Trophoblast cell (in vitro differentiated cells and primary cell): ENCODE measurements at regions not wholly inside any gene's neighbourhood (a gene's known extent, or its start where the extent isn't known, plus 50 kb on each side); places are given as distances from the start of the nearest gene placed in this dataset.
"Not testable (repeated sequence)": the region's sequence is repeated elsewhere in the genome, so short reads cannot be mapped to it uniquely, and the experiment has no call there.

Experiments
- DNase-seq, 2 donors: peaks; one replicate each; pipeline ENCODE4 v3.0.0-alpha.2; 2016
- H2AFZ ChIP-seq: 2 replicates; pipeline ENCODE4 v1.6.1; 2013; ENCODE audit warnings: low read length, moderate library complexity, mild to moderate bottlenecking; ENCODE audit not compliant: insufficient read depth, poor library complexity
- H2AK5ac ChIP-seq: 2 replicates; pipeline ENCODE4 v1.6.1; 2013; ENCODE audit warnings: mild to moderate bottlenecking, low read length
- H2BK120ac ChIP-seq: 2 replicates; pipeline ENCODE4 v1.6.1; 2013; ENCODE audit warnings: low read length, mild to moderate bottlenecking, moderate library complexity; ENCODE audit not compliant: insufficient read depth, poor library complexity
- H2BK12ac ChIP-seq: 2 replicates; pipeline ENCODE4 v1.6.1; 2013; ENCODE audit warnings: mild to moderate bottlenecking, low read length, moderate library complexity
- H2BK5ac ChIP-seq: 2 replicates; pipeline ENCODE4 v1.6.1; 2013; ENCODE audit warnings: low read length, low read depth, moderate library complexity, mild to moderate bottlenecking; ENCODE audit not compliant: poor library complexity
- H3K14ac ChIP-seq: 2 replicates; pipeline ENCODE4 v1.6.1; 2013; ENCODE audit warnings: mild to moderate bottlenecking, low read length
- H3K18ac ChIP-seq: 2 replicates; pipeline ENCODE4 v1.6.1; 2013; ENCODE audit warnings: mild to moderate bottlenecking, low read length
- H3K23ac ChIP-seq: 2 replicates; pipeline ENCODE4 v1.6.1; 2013; ENCODE audit warnings: low read length
- H3K27ac ChIP-seq: 2 replicates; pipeline ENCODE4 v1.5.1; 2013; ENCODE audit warnings: low read depth, mild to moderate bottlenecking, inconsistent platforms, low read length, moderate library complexity
- H3K27me3 ChIP-seq: 2 replicates; pipeline ENCODE4 v1.6.1; 2013; ENCODE audit warnings: inconsistent platforms, mild to moderate bottlenecking, low read length, moderate library complexity; ENCODE audit not compliant: insufficient read depth
- H3K36me3 ChIP-seq, 2 experiments: 1 replicate in 1 of 2; 2 replicates in 1 of 2; pipeline ENCODE4 v1.6.1; 2013; ENCODE audit warnings: low read length in 2 of 2, mild to moderate bottlenecking in 2 of 2, moderate library complexity in 1 of 2; ENCODE audit not compliant: insufficient read depth in 2 of 2, control insufficient read depth in 1 of 2
- H3K4ac ChIP-seq: 2 replicates; pipeline ENCODE4 v1.6.1; 2013; ENCODE audit warnings: low read depth, mild to moderate bottlenecking, low read length, moderate library complexity
- H3K4me1 ChIP-seq, 2 experiments: 1 replicate in 1 of 2; 2 replicates in 1 of 2; pipeline ENCODE4 v1.6.1; 2013; ENCODE audit warnings: low read length in 2 of 2, mild to moderate bottlenecking in 2 of 2, moderate library complexity in 1 of 2; ENCODE audit not compliant: insufficient read depth in 2 of 2, control insufficient read depth in 1 of 2
- H3K4me2 ChIP-seq: 2 replicates; pipeline ENCODE4 v1.6.1; 2013; ENCODE audit warnings: inconsistent platforms, mild to moderate bottlenecking, low read length, moderate library complexity
- H3K4me3 ChIP-seq: 2 replicates; pipeline ENCODE4 v1.5.1; 2013; ENCODE audit warnings: mild to moderate bottlenecking, low read depth, low read length, inconsistent platforms
- H3K79me1 ChIP-seq: one replicate; pipeline ENCODE4 v1.6.1; 2013; ENCODE audit warnings: low read length
- H3K79me2 ChIP-seq: 2 replicates; pipeline ENCODE4 v1.6.1; 2013; ENCODE audit warnings: low read length, mild to moderate bottlenecking; ENCODE audit not compliant: control insufficient read depth, insufficient read depth, poor library complexity
- H3K9ac ChIP-seq: 2 replicates; pipeline ENCODE4 v1.6.1; 2013; ENCODE audit warnings: mild to moderate bottlenecking, low read length
- H3K9me3 ChIP-seq: 2 replicates; pipeline ENCODE4 v1.6.1; 2013; ENCODE audit warnings: low read depth, mild to moderate bottlenecking, control low read depth, inconsistent platforms, low read length; ENCODE audit not compliant: insufficient read depth
- H4K12ac ChIP-seq: 2 replicates; pipeline ENCODE4 v1.6.1; 2013; ENCODE audit warnings: low read depth, mild to moderate bottlenecking, low read length, moderate library complexity
- H4K8ac ChIP-seq: 2 replicates; pipeline ENCODE4 v1.6.1; 2013; ENCODE audit warnings: low read depth, mild to moderate bottlenecking, low read length, moderate library complexity
- H4K91ac ChIP-seq: one replicate; pipeline ENCODE4 v1.6.1; 2013; ENCODE audit warnings: low read depth, mild to moderate bottlenecking, low read length, moderate library complexity
- WGBS: extraction: QIAGEN DNeasy Blood & Tissue Kit; methylation state at CpG from one replicate; pipeline ENCODE4 v1.1.7; 2013; ENCODE audit warnings: missing lambda C conversion rate; ENCODE audit not compliant: insufficient read length, insufficient coverage; ENCODE audit errors: extremely low coverage; 5-methylcytosine and 5-hydroxymethylcytosine counted together

DNA sequence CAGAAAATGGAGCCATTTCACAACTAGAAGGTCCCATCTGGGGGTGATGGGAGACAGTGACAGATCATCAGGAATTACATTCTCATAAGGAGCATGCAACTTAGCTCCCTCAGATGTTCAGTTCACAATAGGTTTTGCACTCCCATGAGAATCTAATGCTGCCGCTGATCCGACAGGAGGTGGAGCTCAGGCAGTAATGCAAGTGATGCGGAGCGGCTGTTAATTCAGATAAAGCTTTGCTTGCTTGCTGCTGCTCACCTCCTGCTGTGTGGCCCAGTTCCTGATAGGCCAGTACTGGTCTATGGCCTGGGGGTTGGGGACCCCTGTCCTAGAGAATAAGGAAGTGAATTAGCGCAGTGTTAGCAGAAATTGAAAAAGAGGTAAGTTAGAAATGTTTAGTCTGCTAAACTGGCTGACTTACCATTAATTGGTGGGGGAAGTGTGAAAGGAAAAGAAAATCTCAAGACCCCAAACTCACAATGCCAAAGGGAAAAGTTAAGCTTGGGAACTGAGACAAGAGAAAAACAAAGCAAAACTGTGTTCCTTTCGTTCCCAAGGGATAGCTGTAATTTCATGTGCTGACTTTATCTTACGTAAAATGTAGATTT, 76.4 kb downstream of the LYZL2 start:
- H3K4ac ChIP-seq = no peak overlapping the region
- H3K18ac ChIP-seq = no peak overlapping the region
- no peak overlapping the region for H3K4me2 ChIP-seq
- H3K14ac ChIP-seq = no peak overlapping the region
- H3K4me3 ChIP-seq = no peak overlapping the region
- no peak overlapping the region for H3K27ac ChIP-seq
- H2AK5ac ChIP-seq = no peak overlapping the region
- H3K4me1 ChIP-seq = peaks cover 3 to 8% of the 10 kb centered on the region in 2 experiments
- DNase-seq = no peak
- no peak overlapping the region for H2BK120ac ChIP-seq
- WGBS = no CpG with 5 or more reads among the region's 7 CpGs
- H3K27me3 ChIP-seq = no peaks in the 10 kb centered on the region
- H4K91ac ChIP-seq = no peak overlapping the region
- H4K8ac ChIP-seq = no peak overlapping the region
- H3K79me2 ChIP-seq = no peaks in the 10 kb centered on the region
- no peak overlapping the region for H4K12ac ChIP-seq
- no peak overlapping the region for H3K23ac ChIP-seq
- no peaks in the 10 kb centered on the region for H3K79me1 ChIP-seq
- H3K9ac ChIP-seq = no peak overlapping the region
- H3K9me3 ChIP-seq = peaks cover 2% of the 10 kb centered on the region
- H2AFZ ChIP-seq = no peak overlapping the region
- H3K36me3 ChIP-seq = no peaks in the 10 kb centered on the region
- H2BK12ac ChIP-seq = no peak overlapping the region
- H2BK5ac ChIP-seq = no peak overlapping the region

DNA sequence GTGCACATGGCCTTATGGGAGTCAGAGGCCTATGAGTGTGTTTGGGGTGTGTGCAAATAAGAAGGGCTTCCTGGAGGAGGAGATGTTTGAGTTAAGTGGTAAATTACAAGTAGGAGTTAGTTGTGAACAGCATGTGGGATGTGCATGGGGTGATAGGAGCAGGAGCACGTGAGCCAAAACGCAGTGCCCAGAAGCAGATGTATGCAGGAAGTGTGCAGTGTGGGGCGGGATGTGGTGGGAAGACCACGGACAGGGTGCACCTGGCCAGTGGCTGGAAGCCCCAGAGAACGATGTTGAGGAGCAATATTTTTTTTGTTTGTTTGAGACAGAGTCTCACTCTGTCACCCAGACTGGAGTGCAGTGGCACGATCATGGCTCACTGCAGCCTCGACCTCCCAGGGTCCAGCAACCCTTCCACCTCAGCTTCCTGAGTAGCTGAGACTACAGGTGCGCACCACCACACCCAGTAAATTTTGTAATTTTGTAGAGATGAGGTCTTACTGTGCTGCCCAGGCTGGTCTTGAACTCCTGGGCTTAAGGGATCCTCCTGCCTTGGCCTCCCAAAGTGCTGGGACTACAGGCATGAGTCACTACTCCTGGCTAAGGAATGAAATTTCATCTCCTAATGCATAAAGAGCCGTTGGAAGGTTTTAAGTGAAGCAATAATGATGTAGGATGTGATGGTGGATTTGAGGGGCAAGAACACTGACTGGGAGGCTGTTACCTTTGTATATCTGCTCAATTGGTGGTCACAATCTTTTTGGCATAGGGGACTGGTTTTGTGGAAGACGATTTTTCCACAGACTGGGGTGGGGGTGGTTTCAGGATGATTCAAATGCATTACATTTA, 78.4 kb downstream of the LYZL2 start:
- Histone ChIP-seq H4K91ac (no peak overlapping the region), H2AK5ac (no peak overlapping the region), H3K79me2 (no peaks in the 10 kb centered on the region), H3K9me3 (peaks cover 2% of the 10 kb centered on the region), H3K27ac (no peak overlapping the region), H4K8ac (no peak overlapping the region), H3K4me2 (no peak overlapping the region), H3K79me1 (no peaks in the 10 kb centered on the region), H3K4ac (no peak overlapping the region), H3K36me3 (no peaks in the 10 kb centered on the region), H2BK5ac (no peak overlapping the region), H4K12ac (no peak overlapping the region), H3K27me3 (no peaks in the 10 kb centered on the region), H3K14ac (no peak overlapping the region), H2AFZ (no peak overlapping the region), H3K9ac (no peak overlapping the region), H3K23ac (no peak overlapping the region), H3K4me3 (no peak overlapping the region), H2BK120ac (no peak overlapping the region), H3K18ac (no peak overlapping the region), H2BK12ac (no peak overlapping the region), H3K4me1 (peaks cover 3 to 8% of the 10 kb centered on the region in 2 experiments)
- no CpG with 5 or more reads among the region's 10 CpGs for WGBS
- DNase-seq = no peak

DNA sequence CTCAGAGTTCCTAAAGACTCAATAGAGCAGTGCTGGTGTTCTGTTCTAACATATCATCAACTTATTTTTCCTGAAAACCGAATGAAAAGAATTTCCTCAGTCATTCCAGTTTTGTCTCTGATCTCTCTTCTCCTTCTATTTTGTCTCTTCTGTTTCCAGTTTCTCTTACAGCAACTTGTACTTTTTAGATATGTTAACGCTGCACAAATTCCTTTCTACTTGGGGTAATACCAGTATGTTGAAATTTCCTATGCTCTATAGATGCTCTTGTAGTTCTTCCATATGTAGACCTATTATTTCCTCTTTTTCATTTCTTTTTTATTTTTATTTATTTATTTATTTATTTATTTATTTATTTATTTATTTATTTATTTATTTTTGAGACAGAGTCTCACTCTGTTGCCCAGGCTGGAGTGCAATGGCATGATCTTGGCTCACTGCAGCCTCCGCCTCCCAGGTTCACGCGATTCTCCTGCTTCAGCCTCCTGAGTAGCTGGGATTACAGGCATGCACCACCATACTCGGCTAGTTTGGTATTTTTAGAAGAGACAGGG, 80.3 kb downstream of the LYZL2 start:
- not testable (repeated sequence) for H4K12ac ChIP-seq, H2AFZ ChIP-seq, H3K27me3 ChIP-seq, H2BK12ac ChIP-seq, H3K4me2 ChIP-seq, H3K18ac ChIP-seq, H3K9ac ChIP-seq, H2BK120ac ChIP-seq, H3K27ac ChIP-seq, H3K23ac ChIP-seq, H3K36me3 ChIP-seq, H3K4ac ChIP-seq, H3K4me1 ChIP-seq, H3K79me1 ChIP-seq, H4K8ac ChIP-seq, H3K79me2 ChIP-seq, H3K4me3 ChIP-seq, H3K14ac ChIP-seq, DNase-seq, H4K91ac ChIP-seq, H3K9me3 ChIP-seq, H2AK5ac ChIP-seq, H2BK5ac ChIP-seq
- WGBS = no CpG with 5 or more reads among the region's 6 CpGs

DNA sequence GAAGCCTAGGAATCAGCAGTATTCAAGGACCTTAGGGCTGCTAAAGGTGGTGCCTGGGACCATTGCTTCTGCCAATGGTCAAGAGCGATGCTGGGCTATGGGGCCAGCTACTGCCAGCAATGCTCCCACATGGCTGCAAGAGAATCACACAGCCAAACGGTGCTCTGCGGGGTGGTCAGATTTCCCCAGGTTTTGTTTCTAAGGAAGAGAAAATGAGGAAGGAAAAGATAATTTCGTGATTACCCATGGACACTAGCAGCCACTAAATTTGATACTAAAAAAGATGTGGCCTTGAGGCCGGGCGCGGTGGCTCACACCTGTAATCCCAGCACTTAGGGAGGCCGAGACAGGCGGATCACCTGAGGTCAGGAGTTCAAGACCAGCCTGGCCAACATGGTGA, 83.0 kb downstream of the LYZL2 start:
- no peak overlapping the region for H2BK12ac ChIP-seq
- no peak overlapping the region for H3K4ac ChIP-seq
- H2BK5ac ChIP-seq = no peak overlapping the region
- no peak overlapping the region for H3K18ac ChIP-seq
- H3K27me3 ChIP-seq = no peaks in the 10 kb centered on the region
- no peaks in the 10 kb centered on the region for H3K79me2 ChIP-seq
- no peak overlapping the region for H3K23ac ChIP-seq
- no peak overlapping the region for H2BK120ac ChIP-seq
- H4K12ac ChIP-seq = no peak overlapping the region
- no peak overlapping the region for H2AK5ac ChIP-seq
- H3K14ac ChIP-seq = no peak overlapping the region
- H3K4me3 ChIP-seq = no peak overlapping the region
- no peaks in the 10 kb centered on the region for H3K79me1 ChIP-seq
- H3K27ac ChIP-seq = no peak overlapping the region
- no peaks in the 10 kb centered on the region for H3K4me1 ChIP-seq
- no CpG with 5 or more reads among the region's 9 CpGs for WGBS
- no peaks in the 10 kb centered on the region for H3K36me3 ChIP-seq
- no peak overlapping the region for H4K8ac ChIP-seq
- H3K9me3 ChIP-seq = peaks cover 2% of the 10 kb centered on the region
- H3K9ac ChIP-seq = no peak overlapping the region
- H3K4me2 ChIP-seq = no peak overlapping the region
- DNase-seq = no peak
- no peak overlapping the region for H2AFZ ChIP-seq
- H4K91ac ChIP-seq = no peak overlapping the region
